ENCODE measurements at regions not wholly inside any gene's neighbourhood (a gene's known extent, or its start where the extent isn't known, plus 50 kb on each side); places are given as distances from the start of the nearest gene placed in this dataset.

- Histone ChIP-seq H3K79me2 (ENCODE audit: control insufficient read depth, insufficient read depth, low read length) (no peaks in the 10 kb centered on the region), H3K9me3 (replicated peaks; ENCODE audit: control insufficient read depth, insufficient read depth, low read length) (no peaks in the 10 kb centered on the region), H3K9ac (replicated peaks; ENCODE audit: extremely low read depth, insufficient read depth, low read length) (no peak overlapping the region), H3K9me1 (replicated peaks; ENCODE audit: control insufficient read depth, extremely low read depth, insufficient read depth, low read length) (no peaks in the 10 kb centered on the region), H3K4me3 (replicated peaks in 1 of 3; ENCODE audit: insufficient read depth in 1 of 3, low read depth in 1 of 3, low read length in 3 of 3) (no peak overlapping the region), H3K27ac (ENCODE audit: insufficient read depth, low read depth, low read length) (no peak overlapping the region), H2AFZ (ENCODE audit: low read depth, low read length) (no peak overlapping the region), H3K4me1 (ENCODE audit: control insufficient read depth, extremely low read depth, insufficient read depth, low read length) (no peaks in the 10 kb centered on the region), H3K4me2 (ENCODE audit: insufficient read depth, low read length) (no peak overlapping the region), H4K20me1 (replicated peaks; ENCODE audit: control insufficient read depth, extremely low read depth, insufficient read depth, low read length) (no peaks in the 10 kb centered on the region), H3K36me3 (ENCODE audit: control insufficient read depth in 2 of 2, extremely low read depth in 1 of 2, insufficient read depth in 2 of 2, low read length in 2 of 2) (no peaks in the 10 kb centered on the region), H3K27me3 (ENCODE audit: control insufficient read depth in 2 of 2, insufficient read depth in 2 of 2, low read length in 2 of 2) (no peaks in the 10 kb centered on the region)
- POLR2A ChIA-PET: no interaction called here
- intact Hi-C loops (cut with micrococcal nuclease) (no loop called here), dilution Hi-C loops (cut with MboI; ENCODE audit: extremely low pct_ligation_motif_present, low sequenced_read_pairs) (no loop called here)
- no TSS peak for BruUV-seq (replicated peaks)
- CTCF ChIA-PET: no interaction called here
- no peak for FAIRE-seq
- no peak for TF ChIP-seq MAX (IDR thresholded peaks at IDR 0.05; ENCODE audit: insufficient read depth, insufficient read length)
- no peak for TF ChIP-seq MYC (IDR thresholded peaks at IDR 0.05; ENCODE audit: low read depth, low read length)
- TF ChIP-seq GATA2 (IDR thresholded peaks at IDR 0.05; ENCODE audit: insufficient read depth, insufficient read length, low read depth, low read length): no peak
- TF ChIP-seq POLR2A (IDR thresholded peaks at IDR 0.05; ENCODE audit: low read depth, low read length): no peak
- TF ChIP-seq EZH2 (IDR thresholded peaks at IDR 0.05; ENCODE audit: borderline replicate concordance, low read depth, low read length, severe bottlenecking): no peak
- no peak for TF ChIP-seq CTCF (IDR thresholded peaks at IDR 0.05; ENCODE audit: extremely low read depth in 1 of 2, insufficient read depth in 1 of 2, low read depth in 1 of 2, low read length in 2 of 2)
- TF ChIP-seq POLR2AphosphoS5 (IDR thresholded peaks at IDR 0.05; ENCODE audit: insufficient read depth, low read depth, low read length): no peak
- DNase-seq (ENCODE audit: low read depth, low spot score): no peak
These were observed 549.2 kb upstream of the MKI67 start for GRCh38 chr10:128675405-128675804.

- CTCF ChIA-PET: no interaction called here
- dilution Hi-C loops (cut with MboI; ENCODE audit: extremely low pct_ligation_motif_present, low sequenced_read_pairs): no loop called here
- Histone ChIP-seq H3K9me3 (replicated peaks; ENCODE audit: control insufficient read depth, insufficient read depth, low read length) (no peaks in the 10 kb centered on the region), H4K20me1 (replicated peaks; ENCODE audit: control insufficient read depth, extremely low read depth, insufficient read depth, low read length) (no peaks in the 10 kb centered on the region), H3K36me3 (ENCODE audit: control insufficient read depth in 2 of 2, extremely low read depth in 1 of 2, insufficient read depth in 2 of 2, low read length in 2 of 2) (no peaks in the 10 kb centered on the region), H3K27ac (ENCODE audit: insufficient read depth, low read depth, low read length) (no peak overlapping the region), H3K4me2 (ENCODE audit: insufficient read depth, low read length) (no peak overlapping the region), H3K9ac (replicated peaks; ENCODE audit: extremely low read depth, insufficient read depth, low read length) (no peak overlapping the region), H3K9me1 (replicated peaks; ENCODE audit: control insufficient read depth, extremely low read depth, insufficient read depth, low read length) (no peaks in the 10 kb centered on the region), H3K4me3 (replicated peaks in 1 of 3; ENCODE audit: insufficient read depth in 1 of 3, low read depth in 1 of 3, low read length in 3 of 3) (no peak overlapping the region), H3K4me1 (ENCODE audit: control insufficient read depth, extremely low read depth, insufficient read depth, low read length) (no peaks in the 10 kb centered on the region), H2AFZ (ENCODE audit: low read depth, low read length) (no peak overlapping the region), H3K79me2 (ENCODE audit: control insufficient read depth, insufficient read depth, low read length) (no peaks in the 10 kb centered on the region), H3K27me3 (ENCODE audit: control insufficient read depth in 2 of 2, insufficient read depth in 2 of 2, low read length in 2 of 2) (no peaks in the 10 kb centered on the region)
- POLR2A ChIA-PET: no interaction called here
- FAIRE-seq (no peak), DNase-seq (ENCODE audit: low read depth, low spot score) (no peak)
- intact Hi-C loops (cut with micrococcal nuclease): no loop called here
- no peak for TF ChIP-seq POLR2AphosphoS5 (IDR thresholded peaks at IDR 0.05; ENCODE audit: insufficient read depth, low read depth, low read length)
- no peak for TF ChIP-seq GATA2 (IDR thresholded peaks at IDR 0.05; ENCODE audit: insufficient read depth, insufficient read length, low read depth, low read length)
- no peak for TF ChIP-seq MYC (IDR thresholded peaks at IDR 0.05; ENCODE audit: low read depth, low read length)
- TF ChIP-seq JUN (IDR thresholded peaks at IDR 0.05; ENCODE audit: borderline replicate concordance, insufficient read depth, insufficient read length, low read depth): no peak
- no peak for TF ChIP-seq EZH2 (IDR thresholded peaks at IDR 0.05; ENCODE audit: borderline replicate concordance, low read depth, low read length, severe bottlenecking)
- no peak for TF ChIP-seq MAX (IDR thresholded peaks at IDR 0.05; ENCODE audit: insufficient read depth, insufficient read length)
- TF ChIP-seq FOS (IDR thresholded peaks at IDR 0.05; ENCODE audit: borderline replicate concordance, insufficient read depth, low read length): no peak
- TF ChIP-seq CTCF (IDR thresholded peaks at IDR 0.05; ENCODE audit: extremely low read depth in 1 of 2, insufficient read depth in 1 of 2, low read depth in 1 of 2, low read length in 2 of 2): no peak
- TF ChIP-seq POLR2A (IDR thresholded peaks at IDR 0.05; ENCODE audit: low read depth, low read length): no peak
- no TSS peak for BruUV-seq (replicated peaks)
These were observed 553.9 kb upstream of the MKI67 start for GRCh38 chr10:128680116-128680515.
